HCT116 (cell line): ENCODE measurements at regions not wholly inside any gene's neighbourhood (a gene's known extent, or its start where the extent isn't known, plus 50 kb on each side); places are given as distances from the start of the nearest gene placed in this dataset.

ENCODE experiments used
- ATAC-seq: fragments of 200-7000 bp; cut with Tn5 transposase; 2 replicates; pipeline ENCODE4 v1.9.1; 2020; ENCODE audit warnings: mild to moderate bottlenecking, moderate library complexity
- BruUV-seq: library from RNA; stranded (reverse); fragments of 400-500 nt; replicated peaks from 2 replicates; lab custom pipeline; 2021; lab: Mats Ljungman, UMichigan
- CTCF ChIA-PET: fragments of 300-600 bp; sonication (Branson Sonifier 250); formaldehyde crosslinking; loops from one replicate; lab custom pipeline; 2021; ENCODE audit warnings: antibody characterized with exemption; lab: Charles Lee
- POLR2A ChIA-PET: fragments of 300-600, 350-600 bp; sonication (Branson Sonifier 250); formaldehyde crosslinking; loops from one replicate; lab custom pipeline; 2021; ENCODE audit warnings: antibody characterized with exemption; lab: Charles Lee
- RAD21 ChIA-PET, 2 experiments: fragments of 300-600 bp; sonication (Branson Sonifier 250); formaldehyde crosslinking; loops; one replicate each; lab custom pipeline; 2023; ENCODE audit warnings: low total read pairs in 2 of 2; ENCODE audit not compliant: uncharacterized antibody in 2 of 2, unreplicated experiment in 2 of 2, low non-redundant PET in 1 of 2; lab: Charles Lee
- DNase-seq: peaks from one replicate; pipeline ENCODE4 v3.0.0-alpha.2; 2010; ENCODE audit warnings: low read depth, low spot score
- H2AFZ ChIP-seq: fragments of 200-600 bp; shearing (Covaris generic), sonication (generic); 2 replicates; pipeline ENCODE4 v1.6.1; 2017; ENCODE audit warnings: low read depth, mixed run types, mixed read lengths, antibody characterized with exemption, low read length; ENCODE audit not compliant: poor library complexity, severe bottlenecking
- H3K27ac ChIP-seq: 2 replicates; pipeline ENCODE4 v1.5.1; 2012; ENCODE audit warnings: low read depth, low read length
- H3K27me3 ChIP-seq: fragments of 200-600 bp; sonication (generic); 2 replicates; pipeline ENCODE4 v1.6.1; 2016; ENCODE audit warnings: mixed run types, low read length, mixed read lengths; ENCODE audit not compliant: insufficient read depth
- H3K36me3 ChIP-seq, 2 experiments: fragments of 200-500 bp in 1 of 2; fragments of 200-600 bp in 1 of 2; sonication (Bioruptor generic) in 1 of 2; sonication (generic) in 1 of 2; 2 replicates each; pipeline versions ENCODE4 v1.5.1 to v1.6.1; 2014 to 2016; ENCODE audit warnings: low read length in 2 of 2, inconsistent platforms in 1 of 2, mixed read lengths in 1 of 2, mixed run types in 1 of 2; ENCODE audit not compliant: insufficient read depth in 2 of 2, control insufficient read depth in 1 of 2
- H3K4me1 ChIP-seq, 2 experiments: fragments of 200-600 bp in 1 of 2; sonication (generic) in 1 of 2; 2 replicates each; pipeline versions ENCODE4 v1.5.1 to v1.6.1; 2012 to 2017; ENCODE audit warnings: low read length in 2 of 2, inconsistent platforms in 1 of 2, mild to moderate bottlenecking in 1 of 2, mixed read lengths in 1 of 2, mixed run types in 1 of 2, moderate library complexity in 1 of 2; ENCODE audit not compliant: insufficient read depth in 2 of 2, control insufficient read depth in 1 of 2
- H3K4me2 ChIP-seq: fragments of 200-600 bp; sonication (generic); 2 replicates; pipeline ENCODE4 v1.6.1; 2017; ENCODE audit warnings: mixed run types, low read length, mixed read lengths
- H3K4me3 ChIP-seq, 2 experiments: fragments of 200-600 bp in 1 of 2; sonication (generic) in 1 of 2; replicated peaks in 1 of 2; 2 replicates each; pipeline ENCODE4 v1.5.1; 2011 to 2016; ENCODE audit warnings: low read length in 2 of 2, control low read depth in 1 of 2, low read depth in 1 of 2, mild to moderate bottlenecking in 1 of 2, mixed read lengths in 1 of 2, mixed run types in 1 of 2
- H3K79me2 ChIP-seq: fragments of 200-600 bp; sonication (generic); 2 replicates; pipeline ENCODE4 v1.6.1; 2017; ENCODE audit warnings: mild to moderate bottlenecking, mixed run types, low read length, moderate library complexity, mixed read lengths; ENCODE audit not compliant: insufficient read depth
- H3K9ac ChIP-seq: fragments of 200-600 bp; sonication (generic); 2 replicates; pipeline ENCODE4 v1.6.1; 2016; ENCODE audit warnings: low read length, mixed read lengths
- H3K9me2 ChIP-seq: fragments of 200-600 bp; sonication (generic), shearing (Covaris generic); 2 replicates; pipeline ENCODE4 v1.6.1; 2017; ENCODE audit warnings: mixed run types, mild to moderate bottlenecking, moderate library complexity; ENCODE audit not compliant: insufficient read depth
- H3K9me3 ChIP-seq, 2 experiments: fragments of 200-500 bp in 1 of 2; fragments of 200-600 bp in 1 of 2; sonication (Bioruptor generic) in 1 of 2; sonication (generic) in 1 of 2; 2 replicates each; pipeline ENCODE4 v1.6.1; 2014 to 2017; ENCODE audit warnings: low read length in 2 of 2, mixed read lengths in 2 of 2, inconsistent platforms in 1 of 2, low read depth in 1 of 2, mild to moderate bottlenecking in 1 of 2, mixed run types in 1 of 2, moderate library complexity in 1 of 2; ENCODE audit not compliant: control insufficient read depth in 1 of 2, insufficient read depth in 1 of 2
- H4K20me1 ChIP-seq: fragments of 200-600 bp; sonication (generic), shearing (Covaris generic); 2 replicates; pipeline ENCODE4 v1.6.1; 2017; ENCODE audit warnings: mixed run types, mild to moderate bottlenecking, moderate library complexity; ENCODE audit not compliant: insufficient read depth
- ATF3 ChIP-seq: IDR thresholded peaks from 2 replicates; pipeline ENCODE4 v1.6.1; 2012
- CEBPB ChIP-seq: IDR thresholded peaks from 2 replicates; pipeline ENCODE4 v1.6.1; 2012; ENCODE audit warnings: low read depth
- EGR1 ChIP-seq: IDR thresholded peaks from 2 replicates; pipeline ENCODE4 v1.6.1; 2012; ENCODE audit warnings: low read depth
- ELF1 ChIP-seq: IDR thresholded peaks from 2 replicates; pipeline ENCODE4 v1.6.1; 2012; ENCODE audit warnings: low read depth, borderline replicate concordance
- EZH2 ChIP-seq: fragments of 200-600 bp; sonication (generic); IDR thresholded peaks from 2 replicates; pipeline ENCODE4 v1.6.1; 2017; ENCODE audit warnings: antibody characterized with exemption, mixed run types
- EZH2phosphoT487 ChIP-seq: fragments of 200-600 bp; IDR thresholded peaks from 2 replicates; pipeline ENCODE4 v1.6.1; 2018; ENCODE audit warnings: antibody characterized with exemption, borderline replicate concordance
- FOSL1 ChIP-seq: IDR thresholded peaks from 2 replicates; pipeline ENCODE4 v1.6.1; 2012; ENCODE audit warnings: low read depth
- JUND ChIP-seq: IDR thresholded peaks from 2 replicates; pipeline ENCODE4 v1.6.1; 2012
- RAD21 ChIP-seq: IDR thresholded peaks from 2 replicates; pipeline ENCODE4 v1.6.1; 2012; ENCODE audit warnings: low read depth, mild to moderate bottlenecking
- REST ChIP-seq: IDR thresholded peaks from 2 replicates; pipeline ENCODE4 v1.6.1; 2012; ENCODE audit warnings: low read depth
- SIN3A ChIP-seq: IDR thresholded peaks from 2 replicates; pipeline ENCODE4 v1.6.1; 2012; ENCODE audit warnings: low read depth
- ZFX ChIP-seq: fragments of 450-650 bp; IDR thresholded peaks from 2 replicates; pipeline ENCODE4 v1.6.1; 2017
- ZNF274 ChIP-seq: fragments of 200-500 bp; sonication (Bioruptor generic); IDR thresholded peaks from 2 replicates; pipeline ENCODE4 v1.6.1; 2014; ENCODE audit warnings: mild to moderate bottlenecking, low read depth, low read length, inconsistent platforms
- intact Hi-C: fragments of 100-400 bp; cut with micrococcal nuclease; formaldehyde crosslinking; loops from 2 replicates; pipeline ENCODE4 v1.10.0; 2022
- TF ChIP-seq, protein P1 (sequence below): IDR thresholded peaks from 2 replicates; pipeline ENCODE4 v1.6.1; 2011; ENCODE audit warnings: mild to moderate bottlenecking, low read length, moderate library complexity; ENCODE audit not compliant: insufficient replicate concordance; ENCODE audit errors: extremely low read depth
- TF ChIP-seq, protein P2 (sequence below): IDR thresholded peaks from 2 replicates; pipeline ENCODE4 v1.6.1; 2012

GRCh38 chr9:115208501-115208900 is 90.5 kb upstream of the TNC start:
- Histone ChIP-seq H3K27ac (no peak overlapping the region), H3K9me3 (no peaks in the 10 kb centered on the region), H2AFZ (no peak overlapping the region), H3K4me3 (no peak overlapping the region), H3K27me3 (peaks cover 14% of the 10 kb centered on the region; the same call in 1 of the 2 replicates), H3K79me2 (no peaks in the 10 kb centered on the region), H3K36me3 (no peaks in the 10 kb centered on the region), H4K20me1 (no peaks in the 10 kb centered on the region; the same call in 1 of the 2 replicates), H3K9ac (no peak overlapping the region), H3K9me2 (no peaks in the 10 kb centered on the region), H3K4me2 (no peak overlapping the region), H3K4me1 (peaks cover 0 to 10% of the 10 kb centered on the region in 2 experiments; a peak in 2 of 4 replicates)
- ATAC-seq: no peak
- ChIA-PET CTCF (no interaction called here), RAD21 (interaction anchor here in 1 of 2 experiments (0.6 kb wide), 1 partner anchor 57 kb away, joined by 3 read pairs; no protein-coding TSS in a partner anchor), POLR2A (no interaction called here)
- no peak for DNase-seq
- BruUV-seq: no TSS peak
- intact Hi-C loops: no loop called here
- TF ChIP-seq, protein P1, sequence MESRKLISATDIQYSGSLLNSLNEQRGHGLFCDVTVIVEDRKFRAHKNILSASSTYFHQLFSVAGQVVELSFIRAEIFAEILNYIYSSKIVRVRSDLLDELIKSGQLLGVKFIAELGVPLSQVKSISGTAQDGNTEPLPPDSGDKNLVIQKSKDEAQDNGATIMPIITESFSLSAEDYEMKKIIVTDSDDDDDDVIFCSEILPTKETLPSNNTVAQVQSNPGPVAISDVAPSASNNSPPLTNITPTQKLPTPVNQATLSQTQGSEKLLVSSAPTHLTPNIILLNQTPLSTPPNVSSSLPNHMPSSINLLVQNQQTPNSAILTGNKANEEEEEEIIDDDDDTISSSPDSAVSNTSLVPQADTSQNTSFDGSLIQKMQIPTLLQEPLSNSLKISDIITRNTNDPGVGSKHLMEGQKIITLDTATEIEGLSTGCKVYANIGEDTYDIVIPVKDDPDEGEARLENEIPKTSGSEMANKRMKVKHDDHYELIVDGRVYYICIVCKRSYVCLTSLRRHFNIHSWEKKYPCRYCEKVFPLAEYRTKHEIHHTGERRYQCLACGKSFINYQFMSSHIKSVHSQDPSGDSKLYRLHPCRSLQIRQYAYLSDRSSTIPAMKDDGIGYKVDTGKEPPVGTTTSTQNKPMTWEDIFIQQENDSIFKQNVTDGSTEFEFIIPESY: no peak
- no peak for TF ChIP-seq FOSL1

- H3K9ac ChIP-seq: no peak overlapping the region
- ChIA-PET RAD21 (no interaction called here), CTCF (no interaction called here), POLR2A (no interaction called here)
- no peak overlapping the region for H3K4me3 ChIP-seq
- H3K4me1 ChIP-seq: peaks cover 0 to 9% of the 10 kb centered on the region in 2 experiments; a peak in 2 of 4 replicates
- H3K27ac ChIP-seq: no peak overlapping the region
- no peaks in the 10 kb centered on the region for H3K79me2 ChIP-seq
- no peaks in the 10 kb centered on the region; the same call in 1 of the 2 replicates for H4K20me1 ChIP-seq
- H3K4me2 ChIP-seq: no peak overlapping the region
- no peaks in the 10 kb centered on the region for H3K9me2 ChIP-seq
- H3K9me3 ChIP-seq: no peaks in the 10 kb centered on the region
- no peak overlapping the region for H2AFZ ChIP-seq
- no peaks in the 10 kb centered on the region for H3K36me3 ChIP-seq
- DNase-seq (no peak), ATAC-seq (no peak)
- no TSS peak for BruUV-seq
- intact Hi-C loops: no loop called here
- H3K27me3 ChIP-seq: peaks cover 17% of the 10 kb centered on the region; the same call in 1 of the 2 replicates
- TF ChIP-seq JUND: no peak
- no peak for TF ChIP-seq RAD21
- TF ChIP-seq ZFX: no peak
- no peak for TF ChIP-seq ZNF274
- no peak for TF ChIP-seq EZH2phosphoT487
- TF ChIP-seq EGR1: no peak
- TF ChIP-seq, protein P2, sequence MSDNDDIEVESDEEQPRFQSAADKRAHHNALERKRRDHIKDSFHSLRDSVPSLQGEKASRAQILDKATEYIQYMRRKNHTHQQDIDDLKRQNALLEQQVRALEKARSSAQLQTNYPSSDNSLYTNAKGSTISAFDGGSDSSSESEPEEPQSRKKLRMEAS: no peak
- TF ChIP-seq CEBPB: no peak
- TF ChIP-seq EZH2: no peak
- TF ChIP-seq SIN3A: no peak
- TF ChIP-seq ELF1: no peak
- TF ChIP-seq REST: no peak
- TF ChIP-seq ATF3: no peak
Measured at GRCh38 chr9:115209601-115210306, 91.8 kb upstream of the TNC start.
